ENCODE measurements at regions not wholly inside any gene's neighbourhood (a gene's known extent, or its start where the extent isn't known, plus 50 kb on each side); places are given as distances from the start of the nearest gene placed in this dataset.

- no peak for DNase-seq (ENCODE audit: low read depth)
- H3K4me3 ChIP-seq (ENCODE audit: low read depth, low read length) = no peak overlapping the region
- no peak for TF ChIP-seq CTCF (IDR thresholded peaks at IDR 0.05; ENCODE audit: control insufficient read depth, extremely low read depth, insufficient read depth)
These were observed 79.9 kb downstream of the FZD1 start for GRCh38 chr7:91343996-91344629.

GRCh38 chr7:91344911-91345310 is 80.7 kb downstream of the FZD1 start:
- TF ChIP-seq CTCF (IDR thresholded peaks at IDR 0.05; ENCODE audit: control insufficient read depth, extremely low read depth, insufficient read depth) = no peak
- H3K4me3 ChIP-seq (ENCODE audit: low read depth, low read length) = no peak overlapping the region
- no peak for DNase-seq (ENCODE audit: low read depth)

GRCh38 chr7:91345449-91345848 is 81.2 kb downstream of the FZD1 start:
- no peak overlapping the region for H3K4me3 ChIP-seq (ENCODE audit: low read depth, low read length)
- no peak for TF ChIP-seq CTCF (IDR thresholded peaks at IDR 0.05; ENCODE audit: control insufficient read depth, extremely low read depth, insufficient read depth)
- no peak for DNase-seq (ENCODE audit: low read depth)

GRCh38 chr7:91346426-91346825 is 82.2 kb downstream of the FZD1 start:
- no peak for TF ChIP-seq CTCF (IDR thresholded peaks at IDR 0.05; ENCODE audit: control insufficient read depth, extremely low read depth, insufficient read depth)
- no peak for DNase-seq (ENCODE audit: low read depth)

GRCh38 chr7:91347290-91347689 is 83.1 kb downstream of the FZD1 start:
- DNase-seq (ENCODE audit: low read depth) = peak; percentile 46
- no peak for TF ChIP-seq CTCF (IDR thresholded peaks at IDR 0.05; ENCODE audit: control insufficient read depth, extremely low read depth, insufficient read depth)
- no peak overlapping the region for H3K4me3 ChIP-seq (ENCODE audit: low read depth, low read length)

More at GRCh38 chr7:91346426-91346825, 82.2 kb downstream of the FZD1 start:
- no peak overlapping the region for H3K4me3 ChIP-seq (ENCODE audit: low read depth, low read length)

- DNase-seq (ENCODE audit: low read depth) = no peak
- TF ChIP-seq CTCF (IDR thresholded peaks at IDR 0.05; ENCODE audit: control insufficient read depth, extremely low read depth, insufficient read depth) = no peak
- no peak overlapping the region for H3K4me3 ChIP-seq (ENCODE audit: low read depth, low read length)
These were observed 84.5 kb downstream of the FZD1 start for GRCh38 chr7:91348711-91349110.

- TF ChIP-seq CTCF (IDR thresholded peaks at IDR 0.05; ENCODE audit: control insufficient read depth, extremely low read depth, insufficient read depth) = no peak
- H3K4me3 ChIP-seq (ENCODE audit: low read depth, low read length) = no peak overlapping the region
- DNase-seq (ENCODE audit: low read depth) = no peak
These were observed 87.1 kb downstream of the FZD1 start for GRCh38 chr7:91351374-91351773.

All from LNCaP clone FGC (cell line).